ENCODE measurements at regions not wholly inside any gene's neighbourhood (a gene's known extent, or its start where the extent isn't known, plus 50 kb on each side); places are given as distances from the start of the nearest gene placed in this dataset.
A peak's percentile ranks its signal among the peaks of the same experiment; 100 is the strongest.

- Histone ChIP-seq H4K8ac (ENCODE audit: extremely low read depth, insufficient read depth, low read length) (no peak overlapping the region), H3K23ac (ENCODE audit: insufficient read length) (no peak overlapping the region), H3K4ac (replicated peaks; ENCODE audit: insufficient read length, low read depth, low read length) (no peak overlapping the region), H3K79me2 (ENCODE audit: control insufficient read depth in 1 of 2, insufficient read depth in 2 of 2, low read length in 2 of 2) (no peaks in the 10 kb centered on the region), H2BK12ac (ENCODE audit: low read depth, low read length) (no peak overlapping the region), H4K20me1 (replicated peaks in 1 of 2; ENCODE audit: control insufficient read depth in 1 of 2, insufficient read depth in 2 of 2, low read length in 2 of 2) (no peaks in the 10 kb centered on the region), H3K18ac (ENCODE audit: extremely low read depth, low read length) (no peak overlapping the region), H4K5ac (ENCODE audit: insufficient read length, low read depth, low read length) (no peak overlapping the region), H3K36me3 (ENCODE audit: control insufficient read depth in 2 of 4, insufficient read depth in 4 of 4, low read length in 3 of 4) (no peaks in the 10 kb centered on the region), H3K23me2 (ENCODE audit: low read depth, low read length) (no peaks in the 10 kb centered on the region), H3K27ac (ENCODE audit: low read depth, low read length) (no peak overlapping the region), H3K14ac (ENCODE audit: insufficient read length) (no peak overlapping the region), H4K91ac (replicated peaks; ENCODE audit: insufficient read length, low read length) (no peak overlapping the region), H3K9me3 (ENCODE audit: insufficient read depth in 2 of 2, low read depth in 1 of 2, low read length in 1 of 2) (no peaks in the 10 kb centered on the region), H2BK120ac (replicated peaks; ENCODE audit: low read depth, low read length) (no peak overlapping the region), H2BK20ac (ENCODE audit: low read length) (no peak overlapping the region), H2AFZ (ENCODE audit: low read length) (0 out of 2 replicates have a peak overlapping the region, but pooled peaks have one; percentile 40), H3K4me2 (ENCODE audit: insufficient read depth in 1 of 2, low read depth in 2 of 2, low read length in 2 of 2) (no peak overlapping the region), H3K27me3 (replicated peaks in 1 of 4; ENCODE audit: control insufficient read depth in 3 of 4, extremely low read depth in 1 of 4, insufficient read depth in 3 of 4, low read length in 3 of 4) (no peaks in the 10 kb centered on the region), H2BK5ac (ENCODE audit: low read depth, low read length) (no peak overlapping the region), H3K56ac (replicated peaks; ENCODE audit: insufficient read length, low read depth, low read length) (no peak overlapping the region), H3K4me3 (ENCODE audit: extremely low read depth in 1 of 4, insufficient read depth in 2 of 4, low read depth in 3 of 4, low read length in 4 of 4) (no peak overlapping the region), H3K4me1 (replicated peaks in 1 of 4; ENCODE audit: control insufficient read depth in 3 of 4, insufficient read depth in 4 of 4, low read length in 3 of 4) (no peaks in the 10 kb centered on the region), H2AK5ac (ENCODE audit: low read depth, low read length) (no peak overlapping the region), H2BK15ac (ENCODE audit: low read length) (no peak overlapping the region), H3K79me1 (ENCODE audit: low read depth, low read length) (no peaks in the 10 kb centered on the region), H3K9ac (replicated peaks in 1 of 4; ENCODE audit: extremely low read depth in 1 of 4, low read depth in 3 of 4, low read length in 3 of 4) (no peak overlapping the region)
- WGBS, 2 experiments (ENCODE audit: extremely low coverage in 1 of 2, insufficient coverage in 1 of 2, insufficient read length in 1 of 2, insufficient replicate concordance in 2 of 2, low coverage in 1 of 2, low lambda C conversion rate in 2 of 2, missing lambda C conversion rate in 1 of 2) = 87% methylated on average over 3 of the region's 3 CpGs; no CpG with 5 or more reads in 1 of the 2 experiments
- TF ChIP-seq EP300 (IDR thresholded peaks at IDR 0.05; ENCODE audit: borderline replicate concordance in 1 of 2, low read depth in 2 of 2, low read length in 2 of 2) = peak in 1 of 2 experiments; percentile 93; a peak in 1 of 3 replicates
- no peak for TF ChIP-seq E2F6 (IDR thresholded peaks at IDR 0.05)
- CTCF ChIA-PET (ENCODE audit: partially characterized antibody) = interaction anchor here (0.6 kb wide), 1 partner anchor 1179 kb away, joined by 3 read pairs; no protein-coding TSS in a partner anchor
- POLR2A ChIA-PET (ENCODE audit: partially characterized antibody) = no interaction called here
- DNase-seq (ENCODE audit: low read depth in 1 of 2, low spot score in 2 of 2) (no peak), FAIRE-seq (no peak)
These were observed 991.8 kb upstream of the CTNND2 start for GRCh38 chr5:12896086-12896485.

Data from H1 (cell line).